ENCODE measurements at regions not wholly inside any gene's neighbourhood (a gene's known extent, or its start where the extent isn't known, plus 50 kb on each side); places are given as distances from the start of the nearest gene placed in this dataset.

DNA sequence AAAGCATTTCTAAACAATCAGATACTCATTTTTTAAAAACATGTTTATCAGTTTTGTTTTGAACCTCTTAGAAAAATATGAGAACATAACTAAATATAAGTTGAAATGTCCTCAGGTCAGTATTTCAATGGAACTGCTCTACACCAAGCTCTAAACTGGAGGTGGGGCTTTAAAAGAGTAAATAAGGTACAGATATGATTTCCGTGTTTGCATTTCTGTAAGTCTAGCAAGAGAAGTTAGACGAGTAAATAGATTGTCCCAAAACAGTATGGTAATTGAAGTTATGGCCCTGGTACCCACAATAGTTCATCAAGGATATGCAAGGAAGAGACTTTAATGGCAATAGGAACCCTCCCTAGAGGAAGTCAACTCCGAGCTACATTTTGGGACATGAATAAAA lies 115.1 kb upstream of the AKR1E2 start:
- no peaks in the 10 kb centered on the region for H4K20me1 ChIP-seq (ENCODE audit: insufficient read depth, low read length)
- Mint-ChIP-seq H3K27me3 (ENCODE audit: low read depth, unreplicated experiment) (no peaks in the 10 kb centered on the region), H3K9me3 (ENCODE audit: unreplicated experiment) (no peaks in the 10 kb centered on the region), H3K27ac (ENCODE audit: unreplicated experiment) (no peak overlapping the region), H3K4me1 (ENCODE audit: low read depth, unreplicated experiment) (no peaks in the 10 kb centered on the region), H3K36me3 (ENCODE audit: low read depth, unreplicated experiment) (no peaks in the 10 kb centered on the region), H3K4me3 (ENCODE audit: unreplicated experiment) (no peak overlapping the region)
- no peak overlapping the region for H2AFZ ChIP-seq (ENCODE audit: low read depth, low read length)
- TF ChIP-seq EZH2 (IDR thresholded peaks at IDR 0.05; ENCODE audit: insufficient read depth, low read length) = no peak
- no peak for TF ChIP-seq CTCF (IDR thresholded peaks at IDR 0.05; ENCODE audit: insufficient read depth, low read depth, low read length)
- H3K79me2 ChIP-seq (ENCODE audit: insufficient read depth, low read length) = no peaks in the 10 kb centered on the region
- FAIRE-seq (no peak), DNase-seq (ENCODE audit: low read depth) (no peak)
- no peaks in the 10 kb centered on the region for H3K4me1 ChIP-seq (ENCODE audit: insufficient read depth, low read length)
- H3K27me3 ChIP-seq (ENCODE audit: insufficient read depth, low read length) = no peaks in the 10 kb centered on the region
- H3K36me3 ChIP-seq (ENCODE audit: insufficient read depth, low read length) = no peaks in the 10 kb centered on the region
- H3K4me2 ChIP-seq (ENCODE audit: low read length) = no peak overlapping the region
- no peak overlapping the region for H3K4me3 ChIP-seq (ENCODE audit: insufficient read depth, low read depth, low read length)
- no peak overlapping the region for H3K9ac ChIP-seq (ENCODE audit: low read length)
- no peak overlapping the region for H3K27ac ChIP-seq (ENCODE audit: low read depth, low read length)
- H3K9me3 ChIP-seq (ENCODE audit: insufficient read depth, low read depth, low read length) = no peaks in the 10 kb centered on the region

DNA sequence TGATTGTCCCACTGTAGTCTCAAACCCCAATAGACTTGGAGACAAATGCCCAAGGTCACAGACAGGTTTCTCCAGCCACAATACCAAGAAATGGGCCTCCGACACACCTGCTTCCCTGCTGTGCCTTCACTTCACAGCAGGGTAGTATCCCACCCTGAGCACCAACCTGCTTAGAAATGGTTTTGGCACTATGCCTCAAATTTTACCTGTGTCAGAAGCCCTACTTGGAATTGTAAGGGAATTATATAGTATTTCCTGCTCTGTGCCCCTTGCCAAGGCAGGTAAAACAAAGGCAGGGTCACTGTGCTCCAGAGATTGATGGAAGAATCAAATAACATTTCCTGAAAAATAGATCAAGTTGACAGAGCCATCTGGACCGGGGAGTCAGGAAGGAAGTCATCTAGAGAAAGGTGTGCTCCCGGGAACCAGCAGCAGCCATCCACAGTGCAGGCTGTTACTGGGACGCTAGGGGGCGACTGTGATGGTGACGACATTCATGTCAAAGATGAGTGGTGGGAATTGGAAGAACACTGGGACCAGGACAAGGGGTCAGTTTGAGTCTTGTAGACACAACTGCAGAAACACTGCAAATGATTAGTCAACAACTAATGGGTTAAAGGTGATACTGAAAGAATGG lies 117.8 kb upstream of the AKR1E2 start:
- Histone ChIP-seq H2AFZ (ENCODE audit: low read depth, low read length) (no peak overlapping the region), H3K9ac (ENCODE audit: low read length) (no peak overlapping the region), H3K9me3 (ENCODE audit: insufficient read depth, low read depth, low read length) (no peaks in the 10 kb centered on the region), H3K27me3 (ENCODE audit: insufficient read depth, low read length) (no peaks in the 10 kb centered on the region), H3K79me2 (ENCODE audit: insufficient read depth, low read length) (no peaks in the 10 kb centered on the region), H4K20me1 (ENCODE audit: insufficient read depth, low read length) (no peaks in the 10 kb centered on the region), H3K4me2 (ENCODE audit: low read length) (no peak overlapping the region), H3K27ac (ENCODE audit: low read depth, low read length) (no peak overlapping the region), H3K4me3 (ENCODE audit: insufficient read depth, low read depth, low read length) (no peak overlapping the region), H3K4me1 (ENCODE audit: insufficient read depth, low read length) (peaks cover 13% of the 10 kb centered on the region), H3K36me3 (ENCODE audit: insufficient read depth, low read length) (no peaks in the 10 kb centered on the region)
- Mint-ChIP-seq H3K9me3 (ENCODE audit: unreplicated experiment) (no peaks in the 10 kb centered on the region), H3K27ac (ENCODE audit: unreplicated experiment) (no peak overlapping the region), H3K27me3 (ENCODE audit: low read depth, unreplicated experiment) (no peaks in the 10 kb centered on the region), H3K4me3 (ENCODE audit: unreplicated experiment) (no peak overlapping the region), H3K4me1 (ENCODE audit: low read depth, unreplicated experiment) (peaks cover 4% of the 10 kb centered on the region), H3K36me3 (ENCODE audit: low read depth, unreplicated experiment) (no peaks in the 10 kb centered on the region)
- TF ChIP-seq CTCF (IDR thresholded peaks at IDR 0.05; ENCODE audit: insufficient read depth, low read depth, low read length) = peak; percentile 10
- TF ChIP-seq EZH2 (IDR thresholded peaks at IDR 0.05; ENCODE audit: insufficient read depth, low read length) = no peak
- FAIRE-seq (no peak), DNase-seq (ENCODE audit: low read depth) (no peak)

DNA sequence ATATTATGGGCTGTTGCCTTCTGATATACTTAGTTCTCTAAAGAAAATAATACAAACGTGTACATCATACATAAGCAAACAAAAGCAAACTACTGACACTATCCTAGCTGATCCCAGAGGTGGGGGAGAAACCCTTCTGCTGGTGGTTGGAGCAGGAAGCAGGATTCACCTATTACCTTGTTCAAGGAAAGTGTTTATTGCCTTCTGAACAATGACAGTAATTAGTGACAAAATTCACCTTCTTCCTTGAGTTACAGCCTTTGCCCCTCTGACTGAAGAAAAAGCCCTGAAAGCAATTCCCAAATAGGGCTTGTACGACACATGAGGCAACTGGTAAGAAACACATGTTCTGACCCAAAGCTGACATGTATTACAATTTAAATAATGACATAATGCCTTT lies 118.8 kb upstream of the AKR1E2 start:
- no peaks in the 10 kb centered on the region for H3K27me3 Mint-ChIP-seq (ENCODE audit: low read depth, unreplicated experiment)
- Histone ChIP-seq H3K4me3 (ENCODE audit: insufficient read depth, low read depth, low read length) (no peak overlapping the region), H3K79me2 (ENCODE audit: insufficient read depth, low read length) (no peaks in the 10 kb centered on the region), H3K4me2 (ENCODE audit: low read length) (no peak overlapping the region), H3K4me1 (ENCODE audit: insufficient read depth, low read length) (peaks cover 13% of the 10 kb centered on the region), H3K27me3 (ENCODE audit: insufficient read depth, low read length) (no peaks in the 10 kb centered on the region), H3K9ac (ENCODE audit: low read length) (no peak overlapping the region), H2AFZ (ENCODE audit: low read depth, low read length) (no peak overlapping the region), H3K27ac (ENCODE audit: low read depth, low read length) (no peak overlapping the region), H4K20me1 (ENCODE audit: insufficient read depth, low read length) (no peaks in the 10 kb centered on the region), H3K9me3 (ENCODE audit: insufficient read depth, low read depth, low read length) (no peaks in the 10 kb centered on the region), H3K36me3 (ENCODE audit: insufficient read depth, low read length) (no peaks in the 10 kb centered on the region)
- FAIRE-seq = no peak
- no peaks in the 10 kb centered on the region for H3K9me3 Mint-ChIP-seq (ENCODE audit: unreplicated experiment)
- no peak for DNase-seq (ENCODE audit: low read depth)
- H3K36me3 Mint-ChIP-seq (ENCODE audit: low read depth, unreplicated experiment) = no peaks in the 10 kb centered on the region
- peaks cover 4% of the 10 kb centered on the region for H3K4me1 Mint-ChIP-seq (ENCODE audit: low read depth, unreplicated experiment)
- no peak overlapping the region for H3K27ac Mint-ChIP-seq (ENCODE audit: unreplicated experiment)
- no peak overlapping the region for H3K4me3 Mint-ChIP-seq (ENCODE audit: unreplicated experiment)
- TF ChIP-seq CTCF (IDR thresholded peaks at IDR 0.05; ENCODE audit: insufficient read depth, low read depth, low read length) (no peak), EZH2 (IDR thresholded peaks at IDR 0.05; ENCODE audit: insufficient read depth, low read length) (no peak)
